Lower leg skin (tissue), 3 donors: ENCODE measurements at regions not wholly inside any gene's neighbourhood (a gene's known extent, or its start where the extent isn't known, plus 50 kb on each side); places are given as distances from the start of the nearest gene placed in this dataset.

Experiments
- CTCF ChIP-seq, 3 donors: fragments of 450-650 bp; IDR thresholded peaks; one replicate each; pipeline ENCODE4 v1.5.1; 2016; ENCODE audit warnings: antibody characterized with exemption in 3 of 3, mild to moderate bottlenecking in 3 of 3, moderate library complexity in 2 of 3
- POLR2A ChIP-seq, 2 donors: fragments of 450-650 bp; IDR thresholded peaks; one replicate each; pipeline ENCODE4 v1.6.1; 2016 to 2017; ENCODE audit warnings: antibody characterized with exemption in 2 of 2, mild to moderate bottlenecking in 1 of 2, moderate library complexity in 1 of 2

- TF ChIP-seq CTCF (IDR thresholded peaks at IDR 0.05): no peak
- TF ChIP-seq POLR2A (IDR thresholded peaks at IDR 0.05): no peak
Measured at GRCh38 chr7:142337054-142338001, 79.5 kb upstream of the PRSS58 start.
